NT2/D1 (cell line): ENCODE measurements at regions not wholly inside any gene's neighbourhood (a gene's known extent, or its start where the extent isn't known, plus 50 kb on each side); places are given as distances from the start of the nearest gene placed in this dataset.

Experiments used
- SUZ12 ChIP-seq: IDR thresholded peaks from 2 replicates; pipeline ENCODE4 v1.6.1; 2011; ENCODE audit not compliant: insufficient read length, insufficient read depth; ENCODE audit errors: extremely low read depth
- YY1 ChIP-seq: IDR thresholded peaks from 2 replicates; pipeline ENCODE4 v1.6.1; 2011; ENCODE audit not compliant: insufficient read length, insufficient read depth

GRCh38 chr2:139917690-139918384 is 1137.6 kb upstream of the NXPH2 start:
- TF ChIP-seq YY1 (no peak), SUZ12 (no peak)
